ENCODE measurements at regions not wholly inside any gene's neighbourhood (a gene's known extent, or its start where the extent isn't known, plus 50 kb on each side); places are given as distances from the start of the nearest gene placed in this dataset.
"Not testable (repeated sequence)": the region's sequence is repeated elsewhere in the genome, so short reads cannot be mapped to it uniquely, and the experiment has no call there.

- DNase-seq (ENCODE audit: low spot score): no peak
Measured at GRCh38 chr20:22690616-22691179, 106.3 kb upstream of the FOXA2 start.

GRCh38 chr20:22691369-22692118, 107.2 kb upstream of the FOXA2 start:
- DNase-seq (ENCODE audit: low spot score): peak; percentile 73

GRCh38 chr20:22692119-22692475, 107.7 kb upstream of the FOXA2 start:
- DNase-seq (ENCODE audit: low spot score): peak; percentile 8

GRCh38 chr20:22692620-22693019, 108.2 kb upstream of the FOXA2 start:
- DNase-seq (ENCODE audit: low spot score): not testable (repeated sequence)

- no peak for DNase-seq (ENCODE audit: low spot score)
Measured at GRCh38 chr20:22696759-22697158, 112.4 kb upstream of the FOXA2 start.

GRCh38 chr20:22698259-22698842, 114.0 kb upstream of the FOXA2 start:
- no peak for DNase-seq (ENCODE audit: low spot score)

GRCh38 chr20:22699396-22699795, 115.0 kb upstream of the FOXA2 start:
- no peak for DNase-seq (ENCODE audit: low spot score)

GRCh38 chr20:22700367-22700766, 116.0 kb upstream of the FOXA2 start:
- no peak for DNase-seq (ENCODE audit: low spot score)

GRCh38 chr20:22701679-22702308, 117.4 kb upstream of the FOXA2 start:
- DNase-seq (ENCODE audit: low spot score): no peak

- no peak for DNase-seq (ENCODE audit: low spot score)
Measured at GRCh38 chr20:22703843-22704242, 119.5 kb upstream of the FOXA2 start.

- no peak for DNase-seq (ENCODE audit: low spot score)
Measured at GRCh38 chr20:22711971-22712755, 127.8 kb upstream of the FOXA2 start.

- no peak for DNase-seq (ENCODE audit: low spot score)
Measured at GRCh38 chr20:22716821-22717351, 132.5 kb upstream of the FOXA2 start.

GRCh38 chr20:22717466-22717865, 133.1 kb upstream of the FOXA2 start:
- DNase-seq (ENCODE audit: low spot score): no peak

GRCh38 chr20:22719167-22719591, 134.8 kb upstream of the FOXA2 start:
- DNase-seq (ENCODE audit: low spot score): no peak

GRCh38 chr20:22720206-22720605, 135.8 kb upstream of the FOXA2 start:
- no peak for DNase-seq (ENCODE audit: low spot score)

GRCh38 chr20:22722811-22723210, 138.4 kb upstream of the FOXA2 start:
- DNase-seq (ENCODE audit: low spot score): no peak

- DNase-seq (ENCODE audit: low spot score): no peak
Measured at GRCh38 chr20:22723659-22724058, 139.3 kb upstream of the FOXA2 start.

- DNase-seq (ENCODE audit: low spot score): no peak
Measured at GRCh38 chr20:22728146-22728745, 143.9 kb upstream of the FOXA2 start.

- DNase-seq (ENCODE audit: low spot score): no peak
Measured at GRCh38 chr20:22729180-22729579, 144.8 kb upstream of the FOXA2 start.

GRCh38 chr20:22729616-22730236, 145.4 kb upstream of the FOXA2 start:
- no peak for DNase-seq (ENCODE audit: low spot score)

GRCh38 chr20:22732751-22733150, 148.4 kb upstream of the FOXA2 start:
- DNase-seq (ENCODE audit: low spot score): no peak

All from pons (tissue), 1 donor.